ENCODE measurements at regions not wholly inside any gene's neighbourhood (a gene's known extent, or its start where the extent isn't known, plus 50 kb on each side); places are given as distances from the start of the nearest gene placed in this dataset.

DNA sequence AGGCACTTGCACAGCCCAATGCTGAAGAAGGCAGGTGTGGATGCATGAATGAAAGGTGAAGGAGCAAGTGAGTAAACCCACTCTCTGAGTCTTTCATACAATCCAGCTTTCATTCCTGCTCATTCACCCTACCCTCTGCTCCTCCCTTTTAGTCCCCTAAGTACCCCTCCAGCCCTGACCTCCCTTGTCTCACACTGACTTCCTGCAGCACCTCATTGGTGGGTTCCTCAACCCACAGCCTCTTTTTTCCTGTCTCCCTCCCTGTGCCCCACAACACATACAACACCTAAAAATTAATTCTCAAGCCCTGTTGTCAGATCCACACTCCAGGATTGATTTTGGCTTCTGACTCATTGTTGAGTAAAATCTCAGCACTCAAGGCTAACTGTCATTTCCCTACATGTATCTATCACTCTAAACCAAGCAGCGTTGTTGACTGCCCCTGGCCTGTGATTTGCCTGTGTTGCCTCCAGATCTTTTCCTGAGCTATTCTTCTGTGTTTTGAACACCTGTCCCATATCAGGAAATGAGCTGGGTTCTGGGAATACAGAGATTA lies 177.3 kb upstream of the SERP2 start:
- TF ChIP-seq, protein P1, sequence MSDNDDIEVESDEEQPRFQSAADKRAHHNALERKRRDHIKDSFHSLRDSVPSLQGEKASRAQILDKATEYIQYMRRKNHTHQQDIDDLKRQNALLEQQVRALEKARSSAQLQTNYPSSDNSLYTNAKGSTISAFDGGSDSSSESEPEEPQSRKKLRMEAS (IDR thresholded peaks at IDR 0.05): no peak
- TF ChIP-seq TEAD4 (IDR thresholded peaks at IDR 0.05) (no peak), CEBPB (IDR thresholded peaks at IDR 0.05) (no peak), FOXM1 (IDR thresholded peaks at IDR 0.05; ENCODE audit: borderline replicate concordance, low read depth) (no peak), EP300 (IDR thresholded peaks at IDR 0.05; ENCODE audit: borderline replicate concordance) (no peak), RAD21 (IDR thresholded peaks at IDR 0.05; ENCODE audit: low read depth) (no peak), TCF12 (IDR thresholded peaks at IDR 0.05; ENCODE audit: low read depth) (no peak), CREB1 (IDR thresholded peaks at IDR 0.05; ENCODE audit: low read depth) (no peak), TAF1 (IDR thresholded peaks at IDR 0.05; ENCODE audit: low read depth) (no peak), EGR1 (IDR thresholded peaks at IDR 0.05) (no peak), ZBTB7A (IDR thresholded peaks at IDR 0.05; ENCODE audit: low read depth) (no peak)
- TF ChIP-seq, protein P2, sequence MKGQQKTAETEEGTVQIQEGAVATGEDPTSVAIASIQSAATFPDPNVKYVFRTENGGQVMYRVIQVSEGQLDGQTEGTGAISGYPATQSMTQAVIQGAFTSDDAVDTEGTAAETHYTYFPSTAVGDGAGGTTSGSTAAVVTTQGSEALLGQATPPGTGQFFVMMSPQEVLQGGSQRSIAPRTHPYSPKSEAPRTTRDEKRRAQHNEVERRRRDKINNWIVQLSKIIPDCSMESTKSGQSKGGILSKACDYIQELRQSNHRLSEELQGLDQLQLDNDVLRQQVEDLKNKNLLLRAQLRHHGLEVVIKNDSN (IDR thresholded peaks at IDR 0.05): no peak
- TF ChIP-seq, protein P3, sequence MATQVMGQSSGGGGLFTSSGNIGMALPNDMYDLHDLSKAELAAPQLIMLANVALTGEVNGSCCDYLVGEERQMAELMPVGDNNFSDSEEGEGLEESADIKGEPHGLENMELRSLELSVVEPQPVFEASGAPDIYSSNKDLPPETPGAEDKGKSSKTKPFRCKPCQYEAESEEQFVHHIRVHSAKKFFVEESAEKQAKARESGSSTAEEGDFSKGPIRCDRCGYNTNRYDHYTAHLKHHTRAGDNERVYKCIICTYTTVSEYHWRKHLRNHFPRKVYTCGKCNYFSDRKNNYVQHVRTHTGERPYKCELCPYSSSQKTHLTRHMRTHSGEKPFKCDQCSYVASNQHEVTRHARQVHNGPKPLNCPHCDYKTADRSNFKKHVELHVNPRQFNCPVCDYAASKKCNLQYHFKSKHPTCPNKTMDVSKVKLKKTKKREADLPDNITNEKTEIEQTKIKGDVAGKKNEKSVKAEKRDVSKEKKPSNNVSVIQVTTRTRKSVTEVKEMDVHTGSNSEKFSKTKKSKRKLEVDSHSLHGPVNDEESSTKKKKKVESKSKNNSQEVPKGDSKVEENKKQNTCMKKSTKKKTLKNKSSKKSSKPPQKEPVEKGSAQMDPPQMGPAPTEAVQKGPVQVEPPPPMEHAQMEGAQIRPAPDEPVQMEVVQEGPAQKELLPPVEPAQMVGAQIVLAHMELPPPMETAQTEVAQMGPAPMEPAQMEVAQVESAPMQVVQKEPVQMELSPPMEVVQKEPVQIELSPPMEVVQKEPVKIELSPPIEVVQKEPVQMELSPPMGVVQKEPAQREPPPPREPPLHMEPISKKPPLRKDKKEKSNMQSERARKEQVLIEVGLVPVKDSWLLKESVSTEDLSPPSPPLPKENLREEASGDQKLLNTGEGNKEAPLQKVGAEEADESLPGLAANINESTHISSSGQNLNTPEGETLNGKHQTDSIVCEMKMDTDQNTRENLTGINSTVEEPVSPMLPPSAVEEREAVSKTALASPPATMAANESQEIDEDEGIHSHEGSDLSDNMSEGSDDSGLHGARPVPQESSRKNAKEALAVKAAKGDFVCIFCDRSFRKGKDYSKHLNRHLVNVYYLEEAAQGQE (IDR thresholded peaks at IDR 0.05; ENCODE audit: low read depth): no peak
